Neutrophil (primary cell): ENCODE measurements at regions not wholly inside any gene's neighbourhood (a gene's known extent, or its start where the extent isn't known, plus 50 kb on each side); places are given as distances from the start of the nearest gene placed in this dataset.

Experiments
- H3K27ac ChIP-seq: fragments of 200-600 bp; sonication (generic); 2 replicates; pipeline ENCODE4 v1.5.1; 2016; ENCODE audit warnings: mild to moderate bottlenecking, moderate library complexity
- H3K27me3 ChIP-seq: fragments of 200-600 bp; sonication (generic); 2 replicates; pipeline ENCODE4 v1.6.0; 2016; ENCODE audit warnings: mild to moderate bottlenecking
- H3K36me3 ChIP-seq: fragments of 200-600 bp; sonication (generic); 2 replicates; pipeline ENCODE4 v1.5.1; 2017
- H3K4me1 ChIP-seq, 2 experiments: fragments of 200-600 bp in 1 of 2; sonication (generic) in 1 of 2; 1 replicate in 1 of 2; 2 replicates in 1 of 2; pipeline versions ENCODE4 v1.5.1 to v1.6.1; 2013 to 2016; ENCODE audit warnings: low read depth in 1 of 2, low read length in 1 of 2, mild to moderate bottlenecking in 1 of 2, moderate library complexity in 1 of 2; ENCODE audit not compliant: control insufficient read depth in 1 of 2, insufficient read depth in 1 of 2
- H3K4me3 ChIP-seq, 2 experiments: fragments of 200-600 bp in 1 of 2; sonication (generic) in 1 of 2; 1 replicate in 1 of 2; 2 replicates in 1 of 2; pipeline ENCODE4 v1.5.1; 2013 to 2016; ENCODE audit warnings: low read depth in 1 of 2, low read length in 1 of 2, mild to moderate bottlenecking in 1 of 2, moderate library complexity in 1 of 2
- H3K9me3 ChIP-seq: fragments of 200-600 bp; sonication (generic); 2 replicates; pipeline ENCODE4 v1.5.1; 2016
- CTCF ChIP-seq: fragments of 200-600 bp; sonication (generic); IDR thresholded peaks from 2 replicates; pipeline ENCODE4 v1.5.1; 2016; ENCODE audit warnings: antibody characterized with exemption

GRCh38 chr9:106707291-106707690 is 155.7 kb upstream of the ZNF462 start:
- Histone ChIP-seq H3K9me3 (no peaks in the 10 kb centered on the region), H3K4me1 (no peaks in the 10 kb centered on the region), H3K36me3 (no peaks in the 10 kb centered on the region), H3K4me3 (no peak overlapping the region), H3K27me3 (no peaks in the 10 kb centered on the region), H3K27ac (no peak overlapping the region)
- TF ChIP-seq CTCF, result no peak

- Histone ChIP-seq H3K4me3 (no peak overlapping the region), H3K27me3 (no peaks in the 10 kb centered on the region), H3K4me1 (no peaks in the 10 kb centered on the region), H3K27ac (no peak overlapping the region), H3K9me3 (no peaks in the 10 kb centered on the region), H3K36me3 (no peaks in the 10 kb centered on the region)
- no peak for TF ChIP-seq CTCF
These were observed 155.1 kb upstream of the ZNF462 start for GRCh38 chr9:106707738-106708474.

- Histone ChIP-seq H3K4me1 (no peaks in the 10 kb centered on the region), H3K9me3 (no peaks in the 10 kb centered on the region), H3K27me3 (no peaks in the 10 kb centered on the region), H3K4me3 (no peak overlapping the region), H3K36me3 (no peaks in the 10 kb centered on the region), H3K27ac (no peak overlapping the region)
- TF ChIP-seq CTCF, result no peak
These were observed 154.4 kb upstream of the ZNF462 start for GRCh38 chr9:106708475-106709146.

GRCh38 chr9:106712279-106712678 is 150.7 kb upstream of the ZNF462 start:
- no peak overlapping the region for H3K4me3 ChIP-seq
- no peaks in the 10 kb centered on the region for H3K36me3 ChIP-seq
- no peaks in the 10 kb centered on the region for H3K4me1 ChIP-seq
- H3K27me3 ChIP-seq, result no peaks in the 10 kb centered on the region
- H3K9me3 ChIP-seq, result no peaks in the 10 kb centered on the region
- no peak for TF ChIP-seq CTCF
- H3K27ac ChIP-seq, result no peak overlapping the region

- no peak overlapping the region for H3K27ac ChIP-seq
- H3K4me1 ChIP-seq, result no peaks in the 10 kb centered on the region
- H3K4me3 ChIP-seq, result no peak overlapping the region
- no peaks in the 10 kb centered on the region for H3K27me3 ChIP-seq
- no peaks in the 10 kb centered on the region for H3K36me3 ChIP-seq
- H3K9me3 ChIP-seq, result no peaks in the 10 kb centered on the region
- TF ChIP-seq CTCF, result no peak
These were observed 149.8 kb upstream of the ZNF462 start for GRCh38 chr9:106713206-106713605.
